Keratinocyte (primary cell): ENCODE measurements at regions not wholly inside any gene's neighbourhood (a gene's known extent, or its start where the extent isn't known, plus 50 kb on each side); places are given as distances from the start of the nearest gene placed in this dataset.

Experiments
- DNase-seq: peaks from one replicate; pipeline ENCODE4 v3.0.0-alpha.2; 2011; ENCODE audit warnings: low read depth, missing footprints, low spot score
- FAIRE-seq: peaks from 2 replicates; lab custom pipeline; 2011; peaks lifted over from hg19 to GRCh38; lab: Jason Lieb, UNC
- H2AFZ ChIP-seq: 2 replicates; pipeline ENCODE4 v1.6.0; 2012; ENCODE audit warnings: low read length, control low read depth, inconsistent platforms; ENCODE audit not compliant: control insufficient read depth
- H3K27ac ChIP-seq: 2 replicates; pipeline ENCODE4 v1.5.1; 2011; ENCODE audit warnings: low read length; ENCODE audit not compliant: control insufficient read depth, insufficient read depth
- H3K27me3 ChIP-seq: 3 replicates; pipeline ENCODE4 v1.6.0; 2011; ENCODE audit warnings: low read length; ENCODE audit not compliant: control insufficient read depth, insufficient read depth; ENCODE audit errors: extremely low read depth
- H3K36me3 ChIP-seq, 2 experiments: 2 replicates in 1 of 2; 3 replicates in 1 of 2; pipeline ENCODE4 v1.5.1; 2011; ENCODE audit warnings: low read length in 2 of 2, mild to moderate bottlenecking in 1 of 2; ENCODE audit not compliant: control insufficient read depth in 2 of 2, insufficient read depth in 2 of 2; ENCODE audit errors: extremely low read depth in 1 of 2
- H3K4me1 ChIP-seq: 3 replicates; pipeline ENCODE4 v1.5.1; 2011; ENCODE audit warnings: low read length; ENCODE audit not compliant: control insufficient read depth, insufficient read depth; ENCODE audit errors: extremely low read depth
- H3K4me2 ChIP-seq: 3 replicates; pipeline ENCODE4 v1.6.0; 2011; ENCODE audit warnings: low read depth, low read length; ENCODE audit not compliant: control insufficient read depth, insufficient read depth; ENCODE audit errors: extremely low read depth
- H3K4me3 ChIP-seq, 3 experiments: fragments of 200-600 bp in 1 of 3; sonication (generic) in 1 of 3; 2 replicates in 2 of 3; 3 replicates in 1 of 3; pipeline ENCODE4 v1.5.1; 2011 to 2016; ENCODE audit warnings: low read length in 3 of 3, mild to moderate bottlenecking in 3 of 3, control low read depth in 2 of 3, inconsistent platforms in 1 of 3, low read depth in 1 of 3, mixed read lengths in 1 of 3, mixed run types in 1 of 3, moderate library complexity in 1 of 3; ENCODE audit not compliant: control insufficient read depth in 2 of 3, insufficient read depth in 2 of 3; ENCODE audit errors: extremely low read depth in 1 of 3
- H3K79me2 ChIP-seq: 2 replicates; pipeline ENCODE4 v1.6.0; 2012; ENCODE audit warnings: low read length; ENCODE audit not compliant: control insufficient read depth, insufficient read depth
- H3K9ac ChIP-seq: 3 replicates; pipeline ENCODE4 v1.6.0; 2011; ENCODE audit warnings: low read length; ENCODE audit not compliant: control insufficient read depth, insufficient read depth; ENCODE audit errors: extremely low read depth
- H3K9me1 ChIP-seq: 3 replicates; pipeline ENCODE4 v1.6.0; 2011; ENCODE audit warnings: low read length; ENCODE audit not compliant: control insufficient read depth, insufficient read depth; ENCODE audit errors: extremely low read depth
- H3K9me3 ChIP-seq: 2 replicates; pipeline ENCODE4 v1.5.1; 2012; ENCODE audit warnings: low read depth, low read length; ENCODE audit not compliant: control insufficient read depth
- H4K20me1 ChIP-seq: 3 replicates; pipeline ENCODE4 v1.6.0; 2011; ENCODE audit warnings: low read length; ENCODE audit not compliant: control insufficient read depth, insufficient read depth; ENCODE audit errors: extremely low read depth
- EZH2 ChIP-seq: IDR thresholded peaks from one replicate; pipeline ENCODE4 v1.6.1; 2012; ENCODE audit warnings: inconsistent platforms, mild to moderate bottlenecking, low read length, moderate library complexity
- dilution Hi-C: fragments of 300-500 bp; cut with MboI; formaldehyde crosslinking; loops from one replicate; pipeline ENCODE4 v1.7.0; 2020; ENCODE audit warnings: low sequenced_read_pairs; ENCODE audit not compliant: extremely low pct_ligation_motif_present
- TF ChIP-seq, protein P1 (sequence below), 3 experiments: IDR thresholded peaks in 1 of 3; conservative IDR thresholded peaks in 1 of 3; optimal IDR thresholded peaks in 1 of 3; 2 replicates in 2 of 3; 3 replicates in 1 of 3; pipeline versions ENCODE3 to v1.5.1; 2011; ENCODE audit warnings: low read length in 3 of 3, mild to moderate bottlenecking in 3 of 3, moderate library complexity in 2 of 3, control low read depth in 1 of 3, inconsistent platforms in 1 of 3; ENCODE audit not compliant: insufficient read depth in 2 of 3; ENCODE audit errors: extremely low read depth in 1 of 3

DNA sequence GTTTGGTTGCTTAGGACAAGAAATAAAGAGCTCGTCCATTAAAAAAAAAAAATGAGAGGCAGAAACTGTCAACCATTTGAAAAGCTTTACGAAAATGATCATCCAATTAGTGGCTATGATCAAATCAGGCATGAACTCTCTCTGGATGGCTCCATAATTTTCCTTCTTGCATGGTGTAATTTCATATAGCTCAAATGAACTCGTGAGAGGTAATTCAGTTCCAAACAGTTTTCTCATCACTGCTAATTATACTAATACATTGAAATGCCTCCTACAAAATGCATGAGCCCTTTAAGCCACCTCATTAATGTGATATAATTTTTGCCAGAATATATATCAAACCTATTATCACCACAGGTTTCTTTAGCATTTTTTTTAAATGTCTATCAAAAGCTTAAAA, 239.5 kb upstream of the MEIS2 start:
- Histone ChIP-seq H3K4me1 (no peaks in the 10 kb centered on the region), H3K9ac (no peak overlapping the region), H3K4me2 (no peak overlapping the region), H3K79me2 (no peaks in the 10 kb centered on the region), H3K27me3 (no peaks in the 10 kb centered on the region), H3K9me3 (no peaks in the 10 kb centered on the region), H3K36me3 (no peaks in the 10 kb centered on the region), H2AFZ (no peak overlapping the region), H4K20me1 (no peaks in the 10 kb centered on the region), H3K4me3 (no peak overlapping the region), H3K9me1 (no peaks in the 10 kb centered on the region), H3K27ac (no peak overlapping the region)
- no peak for TF ChIP-seq EZH2
- no peak for DNase-seq
- dilution Hi-C loops: no loop called here
- FAIRE-seq: no peak

DNA sequence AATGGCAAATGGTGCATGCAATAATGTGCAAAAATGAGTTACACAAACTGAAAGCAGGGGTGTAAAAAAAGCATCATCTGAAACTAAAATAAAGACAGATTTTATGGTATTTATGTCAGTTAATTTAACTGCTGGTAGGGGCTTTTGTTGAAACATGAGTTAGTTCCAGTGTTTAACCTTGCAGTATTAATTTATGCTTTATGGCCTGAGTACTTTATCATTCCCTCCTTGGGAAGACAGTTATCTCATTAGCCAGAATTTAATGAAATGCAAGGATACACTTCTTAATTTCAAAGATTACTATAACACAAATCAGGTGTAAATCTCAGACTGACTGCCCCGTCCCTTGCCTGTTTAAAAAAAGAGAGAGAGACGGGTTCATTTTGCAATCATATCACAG, 240.1 kb upstream of the MEIS2 start:
- Histone ChIP-seq H3K4me3 (no peak overlapping the region), H3K9ac (no peak overlapping the region), H3K27me3 (no peaks in the 10 kb centered on the region), H2AFZ (no peak overlapping the region), H3K9me3 (no peaks in the 10 kb centered on the region), H3K27ac (no peak overlapping the region), H3K4me2 (no peak overlapping the region), H4K20me1 (no peaks in the 10 kb centered on the region), H3K79me2 (no peaks in the 10 kb centered on the region), H3K4me1 (no peaks in the 10 kb centered on the region), H3K36me3 (no peaks in the 10 kb centered on the region), H3K9me1 (no peaks in the 10 kb centered on the region)
- FAIRE-seq: no peak
- DNase-seq: no peak
- no peak for TF ChIP-seq EZH2
- TF ChIP-seq, protein P1, sequence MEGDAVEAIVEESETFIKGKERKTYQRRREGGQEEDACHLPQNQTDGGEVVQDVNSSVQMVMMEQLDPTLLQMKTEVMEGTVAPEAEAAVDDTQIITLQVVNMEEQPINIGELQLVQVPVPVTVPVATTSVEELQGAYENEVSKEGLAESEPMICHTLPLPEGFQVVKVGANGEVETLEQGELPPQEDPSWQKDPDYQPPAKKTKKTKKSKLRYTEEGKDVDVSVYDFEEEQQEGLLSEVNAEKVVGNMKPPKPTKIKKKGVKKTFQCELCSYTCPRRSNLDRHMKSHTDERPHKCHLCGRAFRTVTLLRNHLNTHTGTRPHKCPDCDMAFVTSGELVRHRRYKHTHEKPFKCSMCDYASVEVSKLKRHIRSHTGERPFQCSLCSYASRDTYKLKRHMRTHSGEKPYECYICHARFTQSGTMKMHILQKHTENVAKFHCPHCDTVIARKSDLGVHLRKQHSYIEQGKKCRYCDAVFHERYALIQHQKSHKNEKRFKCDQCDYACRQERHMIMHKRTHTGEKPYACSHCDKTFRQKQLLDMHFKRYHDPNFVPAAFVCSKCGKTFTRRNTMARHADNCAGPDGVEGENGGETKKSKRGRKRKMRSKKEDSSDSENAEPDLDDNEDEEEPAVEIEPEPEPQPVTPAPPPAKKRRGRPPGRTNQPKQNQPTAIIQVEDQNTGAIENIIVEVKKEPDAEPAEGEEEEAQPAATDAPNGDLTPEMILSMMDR (optimal IDR thresholded peaks at IDR 0.05 in 1 of 3, IDR thresholded peaks at IDR 0.05 in 1 of 3, conservative IDR thresholded peaks at IDR 0.05 in 1 of 3; ENCODE audit: extremely low read depth in 1 of 3, insufficient read depth in 2 of 3, low read length in 3 of 3): no peak
- dilution Hi-C loops: no loop called here

DNA sequence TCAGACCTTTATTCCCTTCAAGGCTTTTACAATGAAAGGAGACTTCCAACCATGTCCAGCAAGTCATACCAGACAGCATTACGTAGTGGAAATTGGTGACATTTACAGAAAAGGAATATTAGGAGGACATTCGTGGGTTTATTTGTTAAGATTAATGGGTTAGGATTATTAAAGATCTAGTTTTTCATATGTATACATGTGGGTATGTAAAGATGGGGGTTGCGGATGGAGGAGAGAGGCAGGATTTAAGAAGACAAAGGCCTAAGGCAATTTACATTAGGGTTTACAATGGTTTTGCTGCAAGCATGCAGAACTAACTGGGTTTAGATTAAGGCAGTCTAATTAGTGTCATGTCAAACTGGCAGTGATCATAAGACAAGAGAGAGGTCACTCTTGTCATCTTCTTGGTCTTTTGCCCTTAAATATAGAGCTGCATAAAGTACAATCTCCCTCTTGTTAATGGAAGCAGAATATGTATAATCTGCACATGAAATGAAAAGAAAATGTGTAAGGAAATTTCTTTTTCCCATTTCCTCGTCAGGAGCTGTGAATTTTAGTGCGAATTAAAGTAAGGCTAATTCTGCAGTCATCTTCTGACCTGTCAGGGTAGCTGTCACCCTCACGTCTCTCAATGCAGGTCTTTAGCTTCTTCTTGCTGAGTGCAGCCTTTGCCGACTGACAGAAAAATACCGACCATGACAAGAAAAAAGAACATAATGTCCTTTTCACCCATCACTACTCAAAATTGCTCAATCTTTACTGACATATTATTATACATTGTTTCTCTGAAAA, 258.9 kb upstream of the MEIS2 start:
- Histone ChIP-seq H3K36me3 (no peaks in the 10 kb centered on the region), H3K4me3 (no peak overlapping the region), H3K27me3 (no peaks in the 10 kb centered on the region), H3K27ac (no peak overlapping the region), H3K9me1 (no peaks in the 10 kb centered on the region), H3K4me1 (no peaks in the 10 kb centered on the region), H2AFZ (no peak overlapping the region), H3K9ac (no peak overlapping the region), H4K20me1 (no peaks in the 10 kb centered on the region), H3K9me3 (no peaks in the 10 kb centered on the region), H3K4me2 (no peak overlapping the region), H3K79me2 (no peaks in the 10 kb centered on the region)
- FAIRE-seq: no peak
- dilution Hi-C loops: no loop called here
- TF ChIP-seq, protein P1 (optimal IDR thresholded peaks at IDR 0.05 in 1 of 3, IDR thresholded peaks at IDR 0.05 in 1 of 3, conservative IDR thresholded peaks at IDR 0.05 in 1 of 3; ENCODE audit: extremely low read depth in 1 of 3, insufficient read depth in 2 of 3, low read length in 3 of 3): no peak
- no peak for TF ChIP-seq EZH2
- DNase-seq: no peak
